ENCODE measurements at regions not wholly inside any gene's neighbourhood (a gene's known extent, or its start where the extent isn't known, plus 50 kb on each side); places are given as distances from the start of the nearest gene placed in this dataset.

GRCh38 chr10:113221756-113222168, 271.7 kb downstream of the TCF7L2 start:
- no peak for TF ChIP-seq CTCF (IDR thresholded peaks at IDR 0.05)
- TF ChIP-seq POLR2A (IDR thresholded peaks at IDR 0.05) = no peak

Data from tibial nerve (tissue), 3 donors.